A673 (cell line): ENCODE measurements at regions not wholly inside any gene's neighbourhood (a gene's known extent, or its start where the extent isn't known, plus 50 kb on each side); places are given as distances from the start of the nearest gene placed in this dataset.

Experiments used
- CTCF ChIP-seq: fragments of 300-800, 200-600 bp; sonication (generic); conservative IDR thresholded peaks from 2 replicates; pipeline ENCODE4 v1.5.1; 2017; ENCODE audit warnings: low read depth, mild to moderate bottlenecking, antibody characterized with exemption, low read length, moderate library complexity, mixed read lengths
- EZH2 ChIP-seq: fragments of 200-600 bp; sonication (generic); IDR thresholded peaks from 2 replicates; pipeline ENCODE4 v1.6.1; 2017; ENCODE audit warnings: borderline replicate concordance, low read depth, mild to moderate bottlenecking, mixed read lengths, antibody characterized with exemption, low read length; ENCODE audit not compliant: poor library complexity, severe bottlenecking

- TF ChIP-seq CTCF (no peak), EZH2 (no peak)
These were observed 184.4 kb upstream of the ROBO2 start for GRCh38 chr3:76855451-76855850.
